ENCODE measurements at regions not wholly inside any gene's neighbourhood (a gene's known extent, or its start where the extent isn't known, plus 50 kb on each side); places are given as distances from the start of the nearest gene placed in this dataset.
"Not testable (repeated sequence)": the region's sequence is repeated elsewhere in the genome, so short reads cannot be mapped to it uniquely, and the experiment has no call there.

DNA sequence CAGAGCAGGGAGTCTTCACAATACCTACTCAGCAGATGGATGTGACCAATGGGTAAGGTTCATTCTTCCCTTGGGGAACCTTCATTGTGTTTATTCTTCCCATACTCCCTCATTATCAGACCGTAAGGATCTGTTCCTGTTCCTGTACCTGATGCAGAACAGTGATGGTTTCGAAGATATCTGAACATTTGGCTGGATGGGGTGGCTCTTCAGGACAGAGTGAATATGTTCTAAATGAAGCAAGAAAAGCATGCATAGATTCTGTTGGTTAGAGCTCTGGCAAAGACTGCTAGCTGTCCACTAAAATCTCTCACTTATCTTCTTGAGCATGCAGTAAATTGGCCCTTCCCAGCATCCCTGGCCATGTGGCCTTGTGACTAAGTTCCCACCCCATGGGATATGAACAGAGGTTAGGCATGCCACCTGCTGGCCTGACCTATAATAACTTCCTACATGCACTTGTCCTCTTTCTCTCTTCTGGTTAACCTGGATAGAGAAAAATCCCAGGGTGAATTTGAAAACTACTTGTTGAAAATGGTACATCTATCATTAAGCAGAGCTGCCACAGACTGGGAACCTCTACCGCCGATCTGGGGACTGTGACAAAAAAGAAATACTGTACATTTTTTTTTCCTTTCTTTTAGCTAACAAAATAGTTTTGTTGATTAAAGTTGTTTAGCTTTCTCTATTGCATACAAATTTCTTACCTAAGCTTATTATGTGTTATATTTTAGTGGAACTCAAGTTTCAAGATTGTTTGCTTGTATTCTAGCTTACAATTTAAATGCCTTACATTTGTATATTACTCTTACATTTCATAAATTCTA lies 60.0 kb upstream of the BANK1 start:
- peak; percentile 48 for DNase-seq (ENCODE audit: low read depth, low spot score)

DNA sequence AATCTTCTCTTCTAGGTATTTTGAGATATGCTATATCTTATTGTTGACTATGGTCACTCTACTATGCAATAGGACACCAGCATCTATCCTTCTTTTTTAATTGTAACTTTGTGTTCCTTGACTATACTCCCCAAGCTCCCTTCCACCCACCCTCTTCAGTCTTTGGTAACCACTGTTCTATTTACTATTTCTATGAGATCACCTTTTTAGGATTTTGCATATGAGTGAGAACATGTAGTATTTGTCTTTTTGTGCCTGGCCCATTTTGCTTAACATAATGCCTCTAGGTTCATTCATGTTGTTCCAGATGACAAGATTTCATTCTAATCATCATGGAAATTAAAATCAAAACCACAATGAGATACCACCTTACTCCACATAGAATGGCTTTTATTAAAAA lies 63.3 kb upstream of the BANK1 start:
- DNase-seq (ENCODE audit: low read depth, low spot score): no peak

DNA sequence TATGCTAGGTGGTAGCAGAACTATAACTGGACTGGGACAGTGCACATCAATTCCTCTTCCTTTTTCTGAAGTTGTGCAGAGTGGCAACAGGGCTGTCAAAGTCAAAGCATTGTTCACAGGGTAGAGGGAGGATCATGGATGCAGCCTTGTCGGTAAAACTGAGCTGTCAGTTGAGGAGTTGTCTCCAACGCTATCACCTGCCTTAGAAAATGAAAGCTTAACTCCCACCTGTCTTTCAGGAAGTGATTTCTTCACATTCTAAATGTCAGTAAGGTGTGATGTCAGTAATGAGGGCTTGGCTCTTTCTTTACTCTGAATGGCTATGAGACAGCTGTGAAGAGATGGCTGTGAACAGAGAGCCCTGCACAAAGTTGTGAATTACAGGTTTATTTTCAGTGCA lies 66.4 kb upstream of the BANK1 start:
- no peak for DNase-seq (ENCODE audit: low read depth, low spot score)

DNA sequence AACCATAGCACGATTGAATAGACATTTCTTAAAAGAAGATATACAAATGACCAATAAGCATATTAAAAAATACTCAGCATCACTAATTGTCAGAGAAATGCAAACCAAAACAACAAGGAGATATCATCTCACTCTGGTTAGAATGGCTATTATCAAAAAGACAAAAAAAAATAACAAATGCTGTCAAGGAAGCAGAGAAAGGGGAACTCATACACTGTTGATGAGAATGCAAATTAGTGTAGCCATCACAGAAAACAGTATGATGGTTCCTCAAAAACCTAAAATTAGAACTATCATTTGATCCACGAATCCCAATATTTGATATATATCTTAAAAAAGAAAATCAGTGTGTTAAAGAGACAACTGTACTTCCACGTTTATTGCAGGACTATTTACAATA lies 71.7 kb upstream of the BANK1 start:
- no peak for DNase-seq (ENCODE audit: low read depth, low spot score)

DNA sequence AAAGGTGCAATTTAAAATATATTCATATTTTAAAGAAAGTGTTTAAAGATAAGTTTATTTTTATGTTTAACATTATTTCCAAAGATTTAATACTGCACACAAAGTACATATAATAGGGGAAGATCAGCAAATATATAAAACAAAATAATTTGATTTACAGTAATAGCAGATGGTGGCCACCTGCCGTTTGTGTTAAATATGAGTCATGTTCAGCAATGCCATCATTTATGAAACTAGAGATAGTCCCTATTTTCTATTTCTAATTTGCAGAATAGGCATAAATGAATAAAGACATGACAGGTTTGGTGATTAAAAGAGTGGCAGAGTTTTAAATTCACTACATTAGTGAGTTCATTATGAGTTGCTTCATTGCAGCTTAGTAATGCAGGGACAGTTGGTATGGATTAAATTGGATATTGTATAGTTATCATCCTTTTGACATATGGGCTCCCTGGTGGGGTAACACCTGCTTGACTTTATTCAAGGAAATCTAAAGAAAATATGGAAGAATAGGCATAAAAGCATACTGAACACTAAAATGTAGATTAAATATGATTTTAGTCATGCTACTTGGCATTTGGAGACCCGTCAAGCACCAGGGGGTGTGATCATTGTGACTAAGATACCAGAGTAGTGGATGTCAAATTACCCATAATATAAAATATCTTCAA lies 78.8 kb upstream of the BANK1 start:
- DNase-seq (ENCODE audit: low read depth, low spot score): no peak

DNA sequence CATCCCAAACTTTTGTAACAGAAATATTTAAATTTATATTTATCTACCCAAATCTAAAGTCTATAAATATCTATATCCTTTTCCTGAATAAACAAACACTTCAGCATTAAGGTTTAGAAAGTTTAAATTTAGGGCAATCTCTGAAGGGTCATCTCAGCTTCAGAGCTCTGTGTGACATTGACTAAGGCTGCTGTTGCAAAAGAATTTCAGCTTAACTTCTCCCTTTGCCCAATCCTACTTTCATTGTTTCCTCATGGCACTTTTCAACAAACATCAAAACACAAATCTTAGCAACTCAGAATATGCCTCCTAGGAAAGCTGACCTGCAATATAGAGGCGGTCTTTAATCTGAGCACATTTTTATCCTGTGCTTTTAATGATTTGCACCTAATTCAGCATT lies 79.7 kb upstream of the BANK1 start:
- DNase-seq (ENCODE audit: low read depth, low spot score): no peak

DNA sequence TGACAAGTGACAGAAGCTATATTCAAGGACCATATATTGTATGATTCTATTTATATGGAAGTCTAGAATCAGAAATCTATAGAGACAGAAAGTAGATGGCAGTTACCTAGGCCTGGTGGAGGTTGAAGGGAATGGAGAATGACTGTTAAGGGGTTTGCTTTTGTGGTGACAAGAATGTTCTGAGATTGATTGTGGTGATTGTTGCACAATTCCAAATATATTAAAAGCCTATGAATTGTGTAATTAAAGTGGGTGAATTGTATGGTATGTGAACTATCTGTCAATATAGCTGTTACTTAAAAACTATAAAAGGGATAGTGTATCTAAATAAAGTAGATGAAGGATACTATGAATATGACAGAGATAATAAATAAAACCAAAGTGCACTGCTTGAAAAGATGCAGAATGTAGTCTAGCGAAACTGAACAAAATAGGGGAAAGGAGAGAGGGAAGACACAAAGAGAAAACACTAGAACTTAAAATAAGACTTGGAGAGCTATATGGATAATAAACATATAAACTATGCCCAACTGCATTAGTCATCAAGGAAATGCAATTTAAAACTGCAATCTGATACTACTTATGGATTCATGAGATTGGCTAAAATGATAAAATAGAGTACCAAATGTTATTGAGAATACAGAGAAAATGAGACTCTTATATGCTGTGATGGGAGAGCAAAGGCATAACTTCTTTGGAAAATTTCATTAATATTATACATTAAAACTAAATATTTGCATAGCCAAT lies 82.1 kb upstream of the BANK1 start:
- no peak for DNase-seq (ENCODE audit: low read depth, low spot score)

DNA sequence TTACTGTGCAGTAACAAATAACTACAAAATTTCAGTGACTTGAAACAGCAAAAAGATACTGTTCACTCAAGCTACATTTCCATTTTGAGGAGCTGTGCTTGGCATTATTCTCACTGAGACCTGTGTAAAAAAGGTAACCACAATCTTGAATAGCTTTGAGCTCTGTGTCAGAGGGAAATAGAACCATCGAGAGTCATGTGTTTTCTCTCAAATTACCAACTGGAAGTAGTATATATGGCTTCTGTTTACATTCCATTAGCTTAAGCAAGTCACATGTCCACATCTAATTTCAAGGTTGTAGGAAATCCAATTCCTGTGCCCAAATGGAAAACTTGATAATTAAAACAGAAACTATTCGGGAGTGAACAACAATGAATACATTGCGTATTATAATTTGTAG lies 82.9 kb upstream of the BANK1 start:
- DNase-seq (ENCODE audit: low read depth, low spot score): no peak

DNA sequence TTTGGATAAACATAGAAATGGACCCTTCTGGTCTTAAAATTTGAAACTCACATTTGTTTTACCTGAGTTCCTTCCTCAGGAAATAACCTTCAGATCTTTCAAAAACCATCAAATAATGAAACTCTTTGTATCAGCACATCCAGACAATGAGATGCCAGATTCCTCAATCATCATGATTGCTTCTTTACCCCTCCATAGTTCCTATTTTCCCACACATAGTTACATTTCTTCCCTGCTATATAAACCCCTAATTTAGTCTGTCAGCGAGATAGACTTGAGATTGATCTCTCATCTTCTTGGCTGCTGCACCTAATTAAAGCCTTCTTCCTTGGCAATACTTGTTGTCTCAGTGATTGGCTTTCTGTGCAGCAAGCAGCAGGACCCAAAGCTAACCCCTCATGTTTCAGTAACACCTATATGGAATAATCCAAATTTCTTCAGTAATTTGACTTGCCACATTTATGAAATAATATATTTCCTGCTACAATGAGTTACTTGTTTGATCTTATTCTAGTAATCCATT lies 83.9 kb upstream of the BANK1 start:
- DNase-seq (ENCODE audit: low read depth, low spot score): no peak

DNA sequence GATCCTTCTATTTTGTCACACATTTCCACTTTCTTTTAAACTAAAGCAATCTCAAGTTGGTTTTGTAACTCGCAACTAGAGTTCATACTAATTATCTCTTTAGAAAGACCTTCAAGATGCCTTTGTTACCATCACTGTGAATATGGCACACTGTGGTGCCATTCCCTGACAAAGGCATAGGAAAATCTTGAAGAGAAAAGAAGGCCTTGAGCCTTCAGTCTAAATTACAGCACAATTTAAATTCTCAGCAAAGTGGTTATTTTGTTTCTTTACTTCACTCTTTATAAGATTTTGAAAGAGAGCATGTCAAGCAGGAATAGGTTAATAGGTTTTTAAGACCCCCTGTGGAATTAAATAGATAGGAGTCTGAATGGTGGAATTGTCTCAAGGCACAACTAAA lies 89.0 kb upstream of the BANK1 start:
- no peak for DNase-seq (ENCODE audit: low read depth, low spot score)

DNA sequence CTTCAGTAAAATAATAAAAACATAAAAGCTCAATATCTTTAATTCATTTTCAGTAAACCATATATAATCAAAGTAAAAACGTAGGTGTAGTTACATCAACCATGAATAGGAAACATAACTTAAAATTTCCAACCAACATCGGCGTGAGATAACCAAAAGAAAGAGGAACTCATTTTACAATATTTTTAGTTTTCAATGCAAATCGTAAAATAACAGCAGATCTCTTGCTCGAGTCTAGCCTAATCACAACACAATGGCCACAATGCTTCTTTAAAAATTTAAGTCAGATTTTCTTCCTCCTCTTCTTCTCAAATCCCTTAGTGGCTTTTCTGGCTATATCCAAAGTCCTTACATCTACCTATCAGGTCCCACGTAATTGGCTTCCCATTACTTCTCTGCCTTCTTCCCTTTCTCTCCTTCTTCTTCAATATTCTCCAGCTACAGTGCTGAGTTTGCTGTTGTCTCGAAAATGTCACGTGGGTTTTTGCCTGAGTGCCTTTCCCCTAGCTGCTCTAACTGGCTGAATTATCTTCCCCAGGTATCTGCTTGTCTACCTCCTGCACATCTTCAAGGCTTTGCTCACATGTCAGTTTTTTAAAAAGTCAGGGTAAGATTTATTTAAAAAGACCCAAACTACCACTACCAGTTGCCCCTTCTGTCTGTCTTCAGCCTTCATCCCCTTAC lies 90.9 kb upstream of the BANK1 start:
- DNase-seq (ENCODE audit: low read depth, low spot score): no peak

DNA sequence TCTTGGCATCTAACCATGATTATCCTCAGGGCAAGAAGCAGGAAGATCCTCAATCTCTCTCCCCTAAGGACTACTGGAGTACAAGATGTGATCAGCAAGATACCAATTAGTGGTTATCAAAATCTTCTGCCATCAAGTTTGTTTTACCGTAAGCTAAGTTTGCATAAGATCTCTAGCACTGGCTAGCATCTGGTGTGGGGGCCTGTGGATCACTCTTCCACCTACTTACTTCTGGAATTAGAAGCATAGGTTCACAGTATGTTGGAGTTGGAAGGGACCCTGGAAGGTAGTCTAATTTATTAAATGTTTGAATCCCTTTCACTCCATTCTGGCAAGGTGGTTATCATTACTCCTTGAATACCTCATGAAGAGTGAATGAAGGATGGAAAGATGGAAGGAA lies 93.3 kb upstream of the BANK1 start:
- no peak for DNase-seq (ENCODE audit: low read depth, low spot score)

DNA sequence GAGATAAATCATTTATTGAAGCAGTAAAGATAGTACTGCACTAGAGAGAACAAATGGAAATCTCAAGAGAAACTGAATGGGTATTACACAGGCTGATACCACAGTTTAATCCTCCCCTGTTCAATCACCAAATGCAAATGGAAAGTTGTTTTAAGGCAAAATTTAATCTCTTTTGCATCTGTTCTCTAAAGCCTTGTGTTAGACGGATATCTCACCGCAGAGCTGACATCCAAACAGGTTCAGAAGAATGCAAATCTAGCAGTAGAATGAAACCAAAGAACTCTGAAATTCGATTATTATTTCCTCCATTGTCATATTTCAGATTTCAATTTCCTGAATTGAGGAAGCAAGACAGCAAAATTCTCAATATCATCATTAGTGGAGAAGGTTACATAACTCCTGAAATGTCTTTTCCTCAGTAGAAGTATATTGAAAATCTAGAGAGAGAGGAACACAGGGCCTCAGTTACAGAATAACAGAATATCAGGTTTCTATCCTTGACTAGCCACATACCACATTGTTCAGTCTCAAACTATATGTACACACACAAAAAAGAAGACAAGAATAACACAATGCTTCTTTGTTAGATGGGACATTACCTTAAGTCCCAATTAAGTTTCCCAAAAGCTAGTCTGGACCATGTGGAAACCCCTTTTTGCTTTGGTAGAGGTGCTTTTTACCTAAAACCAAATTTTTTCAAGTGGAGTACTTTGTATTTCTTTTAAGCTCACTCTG lies 94.1 kb upstream of the BANK1 start:
- no peak for DNase-seq (ENCODE audit: low read depth, low spot score)

DNA sequence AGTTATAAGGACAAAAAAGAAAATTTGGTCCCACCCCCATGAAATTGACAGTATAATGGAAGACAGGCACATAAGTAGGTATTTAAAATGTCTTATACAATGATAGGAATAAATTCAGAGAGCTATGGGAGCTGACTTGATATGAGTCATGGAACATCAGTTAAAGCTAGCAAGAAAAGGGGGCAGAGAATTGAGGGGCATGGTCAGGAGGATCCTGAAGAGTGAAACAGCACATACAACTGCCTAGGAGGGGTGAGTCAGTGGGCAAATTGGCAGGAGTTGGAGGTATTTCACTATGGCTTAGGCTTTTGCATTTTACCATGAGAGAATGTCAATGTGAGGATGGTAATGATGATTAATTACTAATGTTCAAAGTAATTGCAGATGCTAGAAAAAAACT lies 95.4 kb upstream of the BANK1 start:
- no peak for DNase-seq (ENCODE audit: low read depth, low spot score)

DNA sequence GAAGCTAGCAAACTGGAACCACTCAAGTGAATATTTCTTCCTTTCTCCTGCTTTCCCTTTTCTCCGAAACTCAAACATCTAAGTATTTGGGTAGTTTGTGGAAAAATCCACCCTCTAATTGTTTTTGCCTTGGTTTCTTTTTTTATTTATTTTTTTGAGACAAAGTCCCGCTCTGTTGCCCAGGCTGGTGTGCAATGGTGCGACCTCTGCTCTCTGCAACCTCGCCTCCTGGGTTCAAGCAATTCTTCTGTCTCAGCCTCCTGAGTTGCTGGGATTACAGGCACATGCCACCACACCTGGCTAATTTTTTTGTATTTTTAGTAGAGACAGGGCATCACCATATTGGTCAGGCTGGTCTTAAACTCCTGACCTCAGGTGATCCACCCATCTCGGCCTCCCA lies 96.1 kb upstream of the BANK1 start:
- DNase-seq (ENCODE audit: low read depth, low spot score): not testable (repeated sequence)

DNA sequence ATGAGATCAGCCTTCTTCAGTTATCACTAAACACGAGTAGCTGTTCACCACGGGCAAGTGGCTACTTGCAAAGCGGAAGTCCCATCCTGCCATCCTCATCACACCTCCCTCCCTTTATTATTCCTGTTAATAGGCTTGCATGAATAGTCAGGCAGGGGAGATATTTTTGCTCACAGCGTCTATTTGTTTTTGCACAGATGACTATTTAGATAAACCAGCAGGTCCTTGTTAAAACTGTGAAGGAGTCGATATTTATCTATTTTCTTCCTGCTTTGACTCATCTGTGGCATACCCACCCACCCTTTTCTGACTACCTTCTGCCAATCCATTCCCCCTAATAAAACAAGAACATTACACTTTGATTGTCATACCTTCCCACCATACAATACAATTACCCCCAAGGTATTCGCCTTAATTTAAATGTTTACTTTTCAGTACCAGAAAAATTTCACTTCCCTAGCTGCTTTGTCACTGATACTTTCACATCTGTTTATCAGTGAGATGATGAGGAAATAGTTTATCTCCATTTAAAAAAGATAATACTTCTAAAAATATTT lies 96.6 kb upstream of the BANK1 start:
- DNase-seq (ENCODE audit: low read depth, low spot score): no peak

DNA sequence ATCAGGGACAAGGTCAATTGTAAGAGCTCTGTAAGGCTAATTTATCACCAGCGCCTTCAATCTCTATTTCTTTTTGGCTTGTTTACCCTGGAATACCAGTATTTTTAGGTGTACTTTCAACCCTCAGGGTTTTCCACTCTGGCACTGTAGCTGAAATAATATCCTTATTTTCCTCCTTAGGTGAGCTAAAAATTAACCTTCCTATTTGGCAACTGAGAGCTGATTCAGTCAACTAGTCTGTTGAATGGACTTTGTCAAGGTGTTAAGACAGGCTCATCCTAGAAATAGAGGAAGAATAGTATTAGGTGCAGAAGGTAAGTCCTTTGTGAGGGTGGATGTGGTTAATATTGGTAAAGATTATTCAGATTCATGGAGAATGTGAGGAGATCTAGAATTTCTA lies 101.3 kb upstream of the BANK1 start:
- no peak for DNase-seq (ENCODE audit: low read depth, low spot score)

DNA sequence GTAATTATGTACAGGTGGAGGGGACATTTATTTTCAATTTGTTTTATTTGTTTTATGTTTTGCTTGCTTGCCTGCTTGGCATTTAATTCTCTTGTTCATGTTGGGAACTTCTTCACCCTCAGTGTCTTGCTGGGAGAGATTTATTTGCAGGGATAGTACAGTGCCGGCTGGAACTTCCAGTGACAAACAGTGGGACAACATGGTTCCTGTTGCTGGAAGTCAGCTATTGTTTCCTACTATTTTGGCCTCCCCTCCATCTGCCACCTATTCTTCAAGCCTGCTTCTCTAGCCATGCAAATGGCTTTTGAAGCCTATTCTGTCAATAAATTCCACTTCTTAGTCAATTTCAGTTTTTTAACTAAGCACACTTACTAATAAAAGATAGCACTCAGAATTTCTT lies 105.4 kb upstream of the BANK1 start:
- no peak for DNase-seq (ENCODE audit: low read depth, low spot score)

DNA sequence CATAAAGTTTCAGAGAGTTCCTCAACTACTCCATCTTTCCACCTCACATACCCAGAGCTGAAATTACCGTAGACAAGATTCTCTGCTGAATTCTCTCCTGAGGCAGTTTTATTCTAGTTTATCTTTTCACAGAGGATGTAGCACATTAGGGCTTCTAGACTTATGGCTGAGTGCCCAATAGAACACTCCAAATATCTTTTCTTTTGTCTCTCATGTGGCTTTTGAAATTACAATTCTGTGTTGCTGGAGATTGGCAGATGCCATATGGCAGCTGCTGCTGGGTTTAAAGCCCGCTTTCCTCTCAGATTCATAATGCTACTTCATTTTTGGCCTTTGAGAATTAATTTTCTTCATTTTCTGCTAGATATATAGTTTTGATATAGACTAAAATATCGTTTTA lies 107.6 kb upstream of the BANK1 start:
- no peak for DNase-seq (ENCODE audit: low read depth, low spot score)

DNA sequence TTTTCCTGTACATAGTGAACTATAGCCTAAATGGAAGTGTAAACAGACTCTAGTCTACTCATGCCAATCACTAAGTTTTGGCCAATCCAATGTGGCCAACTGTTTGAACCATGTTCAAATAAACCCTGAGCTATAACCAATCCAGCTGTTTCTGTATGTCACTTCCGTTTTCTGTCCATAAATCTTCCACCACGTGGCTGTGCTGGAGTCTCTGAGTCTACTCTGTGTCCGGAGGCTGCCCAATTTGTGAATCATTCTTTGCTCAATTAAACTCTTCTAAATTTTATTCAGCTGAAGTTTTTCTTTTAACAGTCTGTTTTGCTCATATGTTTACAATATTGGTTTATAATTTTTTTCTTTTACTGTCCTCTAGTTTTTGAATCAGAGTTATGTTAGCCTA lies 112.3 kb upstream of the BANK1 start:
- DNase-seq (ENCODE audit: low read depth, low spot score): no peak

DNA sequence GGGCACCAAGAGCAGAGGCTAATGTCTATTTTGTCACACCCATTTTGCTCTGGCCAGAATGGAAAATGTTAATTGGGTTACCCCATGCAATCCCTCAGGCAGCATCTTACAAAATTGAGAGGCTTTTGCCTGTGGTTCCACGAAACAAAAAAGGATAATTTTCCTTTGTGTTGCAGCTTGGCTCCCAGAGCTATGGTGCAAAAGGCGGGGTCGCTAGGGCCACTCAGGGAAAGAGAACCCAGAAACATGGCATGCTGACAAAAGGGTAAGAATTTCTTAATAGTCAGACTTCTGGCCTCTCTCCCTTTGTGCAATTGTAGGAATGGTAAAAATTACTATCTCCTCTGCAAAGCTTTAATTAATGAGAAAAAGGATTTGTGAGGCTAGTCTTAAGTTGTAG lies 119.6 kb upstream of the BANK1 start:
- DNase-seq (ENCODE audit: low read depth, low spot score): no peak
